Breast epithelium (tissue), 4 donors: ENCODE measurements at regions not wholly inside any gene's neighbourhood (a gene's known extent, or its start where the extent isn't known, plus 50 kb on each side); places are given as distances from the start of the nearest gene placed in this dataset.

Experiments used
- DNase-seq, 2 donors: peaks; one replicate each; pipeline ENCODE4 v3.0.0-alpha.2; 2019; ENCODE audit warnings: low spot score in 2 of 2
- H3K27ac ChIP-seq, 2 donors: fragments of 200-600 bp; sonication (generic) in 1 of 2; one replicate each; pipeline ENCODE4 v1.5.1; 2016 to 2019; ENCODE audit warnings: mild to moderate bottlenecking in 1 of 2
- H3K27me3 ChIP-seq, 2 donors: fragments of 200-600 bp; sonication (generic) in 1 of 2; one replicate each; pipeline versions ENCODE4 v1.5.1 to v1.6.0; 2017 to 2019; ENCODE audit warnings: control low read depth in 1 of 2, mild to moderate bottlenecking in 1 of 2
- H3K36me3 ChIP-seq: fragments of 200-600 bp; one replicate; pipeline ENCODE4 v1.5.1; 2019
- H3K4me1 ChIP-seq, 2 donors: fragments of 200-600 bp; sonication (generic); one replicate each; pipeline ENCODE4 v1.5.1; 2016 to 2019; ENCODE audit warnings: control low read depth in 1 of 2
- H3K4me3 ChIP-seq, 3 donors: fragments of 200-600 bp; sonication (generic); 1 replicate in 2 of 3; 2 replicates in 1 of 3; pipeline ENCODE4 v1.5.1; 2016 to 2019; ENCODE audit warnings: mild to moderate bottlenecking in 3 of 3, moderate library complexity in 2 of 3
- H3K9me3 ChIP-seq, 2 donors: fragments of 200-600 bp; sonication (generic) in 1 of 2; one replicate each; pipeline ENCODE4 v1.5.1; 2016 to 2019; ENCODE audit warnings: control low read depth in 1 of 2
- POLR2A ChIP-seq: fragments of 450-650 bp; IDR thresholded peaks from one replicate; pipeline ENCODE4 v1.6.1; 2016; ENCODE audit warnings: antibody characterized with exemption, mild to moderate bottlenecking, moderate library complexity
- POLR2AphosphoS5 ChIP-seq, 3 donors: sonication (generic); formaldehyde crosslinking; IDR thresholded peaks; one replicate each; pipeline ENCODE4 v1.6.1; 2017; ENCODE audit warnings: antibody characterized with exemption in 3 of 3
- intact Hi-C: fragments of 100-400 bp; cut with DNase I; formaldehyde crosslinking; loops from one replicate; pipeline ENCODE4 v1.15.1; 2023; ENCODE audit warnings: low total_unique reads
- TF ChIP-seq, protein P1 (sequence below), 3 donors: fragments of 450-650 bp; IDR thresholded peaks; one replicate each; pipeline ENCODE4 v1.5.1; 2016 to 2017; ENCODE audit warnings: antibody characterized with exemption in 3 of 3, mild to moderate bottlenecking in 3 of 3, moderate library complexity in 3 of 3

DNA sequence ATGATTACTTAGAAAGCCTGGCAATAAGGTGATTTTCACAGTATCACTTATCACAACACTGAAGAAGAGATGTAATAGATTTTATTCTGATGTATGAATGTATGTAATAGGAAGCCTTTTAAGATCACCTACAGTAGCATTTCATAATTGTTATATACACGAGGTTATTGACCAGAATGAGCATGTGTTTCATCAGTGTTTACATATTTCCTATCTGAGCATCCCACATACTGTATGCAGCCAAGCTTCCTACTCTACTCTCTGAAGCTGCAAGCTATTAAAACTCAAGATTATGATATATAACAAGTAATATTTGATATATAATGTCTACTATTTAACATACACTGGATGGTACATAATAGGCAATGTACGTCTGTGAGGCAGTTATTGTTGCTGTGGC, 190.9 kb upstream of the S100G start:
- H3K4me1 ChIP-seq: no peaks in the 10 kb centered on the region
- H3K27me3 ChIP-seq: peaks cover 0 to 18% of the 10 kb centered on the region in 2 donors
- no peak overlapping the region for H3K4me3 ChIP-seq
- no peak for TF ChIP-seq POLR2AphosphoS5 (IDR thresholded peaks at IDR 0.05)
- TF ChIP-seq, protein P1, sequence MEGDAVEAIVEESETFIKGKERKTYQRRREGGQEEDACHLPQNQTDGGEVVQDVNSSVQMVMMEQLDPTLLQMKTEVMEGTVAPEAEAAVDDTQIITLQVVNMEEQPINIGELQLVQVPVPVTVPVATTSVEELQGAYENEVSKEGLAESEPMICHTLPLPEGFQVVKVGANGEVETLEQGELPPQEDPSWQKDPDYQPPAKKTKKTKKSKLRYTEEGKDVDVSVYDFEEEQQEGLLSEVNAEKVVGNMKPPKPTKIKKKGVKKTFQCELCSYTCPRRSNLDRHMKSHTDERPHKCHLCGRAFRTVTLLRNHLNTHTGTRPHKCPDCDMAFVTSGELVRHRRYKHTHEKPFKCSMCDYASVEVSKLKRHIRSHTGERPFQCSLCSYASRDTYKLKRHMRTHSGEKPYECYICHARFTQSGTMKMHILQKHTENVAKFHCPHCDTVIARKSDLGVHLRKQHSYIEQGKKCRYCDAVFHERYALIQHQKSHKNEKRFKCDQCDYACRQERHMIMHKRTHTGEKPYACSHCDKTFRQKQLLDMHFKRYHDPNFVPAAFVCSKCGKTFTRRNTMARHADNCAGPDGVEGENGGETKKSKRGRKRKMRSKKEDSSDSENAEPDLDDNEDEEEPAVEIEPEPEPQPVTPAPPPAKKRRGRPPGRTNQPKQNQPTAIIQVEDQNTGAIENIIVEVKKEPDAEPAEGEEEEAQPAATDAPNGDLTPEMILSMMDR (IDR thresholded peaks at IDR 0.05): no peak
- no peak for TF ChIP-seq POLR2A
- no peak for DNase-seq
- no peak overlapping the region for H3K27ac ChIP-seq
- intact Hi-C loops: no loop called here
- H3K9me3 ChIP-seq: no peaks in the 10 kb centered on the region
- no peaks in the 10 kb centered on the region for H3K36me3 ChIP-seq

DNA sequence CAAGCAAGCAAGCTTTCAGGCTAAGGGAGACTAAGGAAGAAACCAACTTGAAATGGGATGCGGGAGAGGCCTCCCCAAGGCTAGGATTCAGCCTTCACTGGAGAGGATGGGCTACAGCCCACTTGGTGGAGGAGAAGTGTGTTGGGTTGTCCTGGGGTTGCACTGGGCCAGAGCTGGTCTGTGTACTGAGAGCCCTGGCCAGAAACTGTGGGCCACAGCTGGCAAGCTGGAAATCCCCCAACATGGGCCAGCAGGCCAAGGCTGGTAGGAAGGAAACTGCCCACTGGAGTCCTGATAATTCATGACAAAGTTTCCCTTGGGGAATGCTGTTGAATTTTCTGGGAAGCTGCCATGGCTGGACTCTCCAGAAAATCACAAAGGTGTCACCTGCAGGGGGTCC, 188.0 kb upstream of the S100G start:
- peaks cover 0 to 23% of the 10 kb centered on the region in 2 donors for H3K27me3 ChIP-seq
- TF ChIP-seq POLR2AphosphoS5 (IDR thresholded peaks at IDR 0.05) (no peak), POLR2A (no peak)
- TF ChIP-seq, protein P1 (IDR thresholded peaks at IDR 0.05): no peak
- no peaks in the 10 kb centered on the region for H3K4me1 ChIP-seq
- no peak for DNase-seq
- H3K9me3 ChIP-seq: no peaks in the 10 kb centered on the region
- H3K36me3 ChIP-seq: no peaks in the 10 kb centered on the region
- H3K27ac ChIP-seq: no peak overlapping the region
- intact Hi-C loops: no loop called here
- H3K4me3 ChIP-seq: no peak overlapping the region

GRCh38 chrX:16462912-16463311, 187.0 kb upstream of the S100G start:
- Histone ChIP-seq H3K4me1 (no peaks in the 10 kb centered on the region), H3K36me3 (no peaks in the 10 kb centered on the region), H3K27me3 (peaks cover 0 to 26% of the 10 kb centered on the region in 2 donors), H3K4me3 (no peak overlapping the region), H3K27ac (no peak overlapping the region), H3K9me3 (no peaks in the 10 kb centered on the region)
- intact Hi-C loops: no loop called here
- no peak for DNase-seq
- TF ChIP-seq POLR2A (no peak), POLR2AphosphoS5 (IDR thresholded peaks at IDR 0.05) (no peak)
- TF ChIP-seq, protein P1 (IDR thresholded peaks at IDR 0.05): no peak

- no peak overlapping the region for H3K4me3 ChIP-seq
- no peaks in the 10 kb centered on the region for H3K4me1 ChIP-seq
- intact Hi-C loops: no loop called here
- DNase-seq: no peak
- TF ChIP-seq, protein P1 (IDR thresholded peaks at IDR 0.05): no peak
- no peak for TF ChIP-seq POLR2A
- no peak for TF ChIP-seq POLR2AphosphoS5 (IDR thresholded peaks at IDR 0.05)
- H3K27me3 ChIP-seq: peaks cover 0 to 26% of the 10 kb centered on the region in 2 donors
- no peak overlapping the region for H3K27ac ChIP-seq
- no peaks in the 10 kb centered on the region for H3K36me3 ChIP-seq
- no peaks in the 10 kb centered on the region for H3K9me3 ChIP-seq
Measured at GRCh38 chrX:16464369-16464768, 185.6 kb upstream of the S100G start.

DNA sequence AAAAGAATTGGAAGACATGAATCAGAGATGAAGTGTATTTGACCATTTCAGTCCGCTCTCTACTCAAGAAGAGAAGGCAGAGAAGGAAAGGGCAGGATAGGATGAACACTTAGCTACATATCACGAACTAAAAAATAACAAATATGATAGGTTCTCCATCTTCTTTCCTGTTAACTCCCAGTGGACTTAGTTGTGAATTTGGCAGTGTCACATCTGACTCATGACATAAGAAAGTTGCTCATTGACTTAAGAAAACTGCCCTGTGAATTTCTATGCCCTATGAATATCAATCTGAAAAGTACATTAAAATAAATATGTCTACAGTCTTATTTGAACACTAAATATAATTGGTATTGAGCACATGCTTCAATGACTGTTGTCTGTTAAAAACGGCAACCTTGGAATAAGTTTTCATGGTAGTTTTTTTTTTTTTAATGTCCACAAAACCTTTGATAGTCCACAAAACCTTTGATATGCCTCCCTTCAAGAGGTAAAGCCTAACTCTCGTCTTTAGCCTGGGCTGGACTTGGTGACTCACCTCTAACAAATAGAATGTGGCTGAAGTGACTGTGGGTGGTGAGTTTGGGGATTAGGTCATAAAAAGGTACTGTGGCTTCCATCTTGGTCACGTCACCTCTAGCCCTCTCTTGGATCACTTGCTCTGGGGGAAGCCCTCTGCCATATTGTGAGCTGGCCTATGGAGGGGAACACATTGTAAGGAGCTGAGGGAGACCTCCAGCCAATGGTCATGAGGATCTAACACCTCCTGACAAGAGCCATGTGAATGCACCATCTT, 184.7 kb upstream of the S100G start:
- Histone ChIP-seq H3K36me3 (no peaks in the 10 kb centered on the region), H3K4me1 (no peaks in the 10 kb centered on the region), H3K27me3 (peaks cover 0 to 31% of the 10 kb centered on the region in 2 donors), H3K9me3 (no peaks in the 10 kb centered on the region), H3K27ac (no peak overlapping the region), H3K4me3 (no peak overlapping the region)
- TF ChIP-seq, protein P1 (IDR thresholded peaks at IDR 0.05): no peak
- TF ChIP-seq POLR2AphosphoS5 (IDR thresholded peaks at IDR 0.05) (no peak), POLR2A (no peak)
- DNase-seq: no peak
- intact Hi-C loops: no loop called here
